ENCODE measurements at regions not wholly inside any gene's neighbourhood (a gene's known extent, or its start where the extent isn't known, plus 50 kb on each side); places are given as distances from the start of the nearest gene placed in this dataset.

DNA sequence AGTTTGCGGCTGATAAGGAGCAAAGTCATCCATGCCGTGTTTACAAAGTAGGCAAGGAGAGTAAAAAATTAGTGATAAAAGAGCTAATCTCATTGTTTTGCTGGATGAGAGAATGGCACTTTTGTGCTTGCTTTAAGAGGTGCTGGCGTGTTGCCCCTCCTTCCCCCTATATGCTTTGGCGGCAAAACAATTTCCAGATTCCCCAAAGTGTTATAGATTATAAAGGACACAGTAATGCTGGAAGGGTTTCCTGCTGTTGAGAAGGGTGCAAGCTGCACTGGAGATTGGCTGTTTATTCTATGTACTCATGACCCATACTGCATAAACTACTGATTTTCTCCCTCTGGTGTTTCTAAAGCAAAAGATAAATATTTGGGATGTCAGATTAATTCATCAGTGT lies 338.9 kb upstream of the MAP3K7 start:
- DNase-seq = no peak

DNA sequence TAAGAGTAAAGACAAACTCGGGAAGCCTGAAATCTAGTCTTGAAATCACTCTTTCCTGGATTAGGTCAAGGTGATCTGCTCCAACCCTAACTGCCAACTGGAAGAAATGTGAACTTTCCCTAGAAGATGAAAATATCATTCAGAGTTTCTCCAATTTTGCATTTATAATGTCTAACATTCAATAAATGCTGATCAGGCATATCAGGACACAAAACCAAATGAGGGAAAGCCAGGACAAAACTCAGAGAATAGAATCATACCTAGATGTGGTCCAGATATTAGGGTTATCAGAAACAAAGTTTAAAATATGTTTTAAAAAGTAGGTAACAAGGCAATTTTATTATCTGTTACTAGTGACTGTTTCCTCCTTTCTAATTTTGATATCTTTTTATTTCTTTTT lies 335.5 kb upstream of the MAP3K7 start:
- no peak for DNase-seq

DNA sequence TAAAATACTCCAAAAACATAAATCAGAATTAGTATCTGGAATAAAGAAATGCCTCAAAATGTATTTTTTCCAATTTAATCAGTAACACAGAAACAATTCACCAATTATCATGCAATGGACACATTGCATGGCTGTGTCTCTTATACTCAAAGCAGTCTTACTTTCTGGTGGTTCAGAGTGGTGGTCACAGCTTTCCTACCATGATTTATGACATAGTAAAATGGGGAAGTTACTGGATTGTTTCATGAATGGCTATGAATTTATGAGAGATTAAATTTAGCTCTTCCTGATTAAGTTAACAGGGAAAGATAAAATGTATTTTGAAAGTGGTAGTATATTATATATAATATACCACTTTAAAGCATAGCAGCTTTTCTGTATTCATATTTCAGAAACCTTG lies 331.5 kb upstream of the MAP3K7 start:
- DNase-seq = no peak

DNA sequence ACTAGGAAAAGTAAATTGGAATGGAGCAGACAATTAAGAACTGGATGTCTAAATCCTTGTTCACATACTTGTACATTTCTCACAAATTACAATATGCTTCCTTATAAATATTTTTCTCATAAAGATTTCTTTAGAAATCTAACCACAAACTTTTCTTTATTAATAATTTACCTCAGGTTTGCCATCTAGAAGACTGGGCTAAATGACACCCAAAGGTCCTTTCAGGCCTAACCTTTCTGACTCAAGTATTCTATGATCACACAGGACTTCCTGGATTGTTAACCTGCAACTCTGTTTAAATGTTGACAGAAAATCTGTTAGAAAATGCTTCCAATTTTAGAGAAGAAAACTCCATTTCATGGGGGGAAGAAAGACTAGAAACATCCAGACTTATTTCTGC lies 330.5 kb upstream of the MAP3K7 start:
- DNase-seq = no peak

DNA sequence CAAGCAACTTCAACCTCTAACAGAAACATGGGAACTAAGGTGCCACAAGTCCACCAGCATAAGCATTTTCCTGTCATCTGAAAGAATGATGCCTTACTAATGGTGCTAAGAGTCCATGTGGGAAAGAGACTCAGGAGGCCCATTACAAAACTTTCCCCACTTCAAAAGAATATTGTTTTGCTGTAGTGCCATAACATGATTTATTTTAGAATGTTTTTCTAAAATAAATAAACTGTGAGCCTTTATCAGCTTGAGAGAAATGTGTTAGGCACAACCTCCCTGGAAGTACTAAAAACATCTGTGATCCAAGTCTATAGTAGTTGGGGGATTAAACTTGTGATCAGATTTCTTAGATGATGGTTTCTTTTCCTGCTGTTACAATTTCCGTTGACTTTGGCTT lies 330.1 kb upstream of the MAP3K7 start:
- DNase-seq = no peak

DNA sequence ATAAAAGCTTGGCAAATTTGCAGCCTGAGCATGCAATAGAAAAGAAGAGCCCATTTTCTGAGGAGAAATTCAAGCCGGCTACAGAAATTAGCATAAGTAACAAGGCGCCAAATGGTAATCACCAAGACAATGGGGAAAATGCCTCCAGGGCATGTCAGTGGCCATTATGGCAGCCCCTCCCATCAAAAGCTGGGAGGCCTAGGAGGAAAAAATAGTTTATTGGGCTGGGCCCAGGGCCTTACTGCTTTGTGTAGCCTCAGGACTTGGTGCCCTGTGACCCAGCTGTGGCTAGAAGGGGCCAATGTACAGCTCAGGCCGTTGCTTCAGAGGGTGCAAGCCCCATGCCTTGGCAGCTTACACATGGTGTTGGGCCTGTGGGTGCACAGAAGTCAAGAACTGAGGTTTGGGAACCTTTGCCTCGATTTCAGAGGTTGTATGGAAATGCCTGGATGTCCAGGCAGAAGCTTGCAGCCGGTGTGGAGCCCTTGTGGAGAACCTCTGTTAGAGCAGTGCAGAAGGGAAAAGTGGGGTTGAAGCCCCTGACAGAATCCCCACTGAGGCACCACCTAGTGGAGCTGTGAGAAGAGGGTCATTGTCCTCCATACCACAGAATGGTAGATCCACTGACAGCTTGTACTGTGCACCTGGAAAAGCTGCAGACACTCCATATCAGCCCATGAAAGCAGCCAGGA lies 328.5 kb upstream of the MAP3K7 start:
- no peak for DNase-seq

DNA sequence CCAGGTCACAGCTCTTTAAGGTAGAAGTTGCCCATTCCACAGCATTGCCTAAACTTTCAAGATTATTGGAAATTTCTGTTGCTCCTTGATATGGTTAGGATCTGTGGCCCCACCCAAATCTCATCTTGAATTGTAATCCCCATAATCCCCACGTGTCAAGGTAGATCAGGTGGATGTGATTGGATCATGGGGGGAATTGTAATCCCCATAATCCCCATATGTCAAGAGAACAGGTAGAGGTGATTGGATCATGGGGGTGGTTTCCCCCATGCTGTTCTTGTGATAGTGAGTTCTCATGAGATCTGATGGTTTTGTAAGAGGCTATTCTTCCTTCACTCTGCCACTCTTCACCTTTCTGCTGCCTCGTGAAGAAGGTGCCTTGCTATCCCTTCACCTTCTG lies 327.4 kb upstream of the MAP3K7 start:
- DNase-seq = no peak

DNA sequence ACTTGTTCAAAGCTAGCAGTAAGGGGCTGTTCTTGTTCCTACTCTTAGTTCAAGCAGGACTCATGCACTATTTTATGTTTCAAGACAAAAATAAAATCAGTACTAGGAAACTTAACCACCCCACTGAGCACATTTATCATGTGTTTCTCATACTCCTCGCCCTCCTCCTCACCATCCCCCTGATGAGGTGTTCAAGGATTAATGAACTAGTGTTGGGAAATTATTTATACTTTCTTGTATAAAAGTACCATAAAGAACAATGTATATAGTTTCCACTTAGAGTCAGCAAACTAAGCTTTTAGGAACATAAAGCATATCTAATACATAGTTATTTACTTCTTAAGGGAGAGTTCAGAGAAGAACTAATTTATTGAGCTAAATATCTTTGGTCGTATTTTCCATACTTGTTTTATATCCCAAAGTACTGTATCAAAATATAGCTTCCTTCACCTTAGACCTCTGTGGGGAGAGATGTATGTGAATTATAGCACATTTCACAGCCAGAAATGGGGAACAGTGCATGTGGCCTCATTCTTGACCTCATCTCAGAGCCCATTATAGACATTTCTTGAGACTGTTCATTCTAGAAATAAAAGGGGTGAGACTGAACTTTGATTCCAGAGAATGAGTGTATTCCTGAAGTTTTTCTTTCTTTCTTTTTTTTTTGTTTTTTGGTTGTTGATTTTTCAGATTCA lies 326.5 kb upstream of the MAP3K7 start:
- DNase-seq = no peak

DNA sequence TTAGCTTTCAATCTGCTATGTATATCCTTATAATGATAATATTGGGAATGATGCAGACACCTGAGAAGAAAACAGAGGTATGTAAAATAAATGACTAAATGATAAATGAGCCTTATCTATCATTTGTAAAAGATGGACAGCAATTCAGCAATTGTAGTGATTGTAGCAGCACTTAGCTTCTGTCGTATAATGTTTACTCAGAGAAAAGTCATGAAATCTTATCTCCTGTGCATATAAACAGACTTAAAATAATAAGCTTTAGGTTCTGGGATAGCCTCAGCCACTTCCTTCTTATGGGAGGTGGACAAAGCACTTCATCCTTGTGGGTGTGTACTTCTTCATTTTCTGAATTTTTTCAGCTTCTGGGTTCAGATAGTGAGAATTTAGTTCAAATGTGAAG lies 324.8 kb upstream of the MAP3K7 start:
- no peak for DNase-seq

DNA sequence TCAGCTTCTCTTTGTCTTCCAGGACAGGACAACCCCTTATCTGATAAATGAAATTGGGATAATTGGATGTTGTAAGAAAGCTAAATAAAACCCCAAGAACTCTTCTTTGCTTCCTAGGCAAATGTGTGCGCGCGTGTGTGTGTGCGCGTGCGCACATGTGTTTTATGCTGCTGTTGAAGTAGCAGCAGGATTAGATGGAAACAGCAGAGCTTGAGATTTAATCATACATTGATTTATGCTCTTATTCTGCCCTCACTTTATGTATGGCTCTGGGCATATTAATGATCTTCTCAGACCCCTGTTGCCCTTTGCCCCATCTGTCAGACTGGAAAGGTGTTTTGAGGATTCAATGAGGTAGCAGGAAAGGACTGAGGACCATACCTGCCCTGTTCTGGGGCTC lies 324.0 kb upstream of the MAP3K7 start:
- DNase-seq = no peak

DNA sequence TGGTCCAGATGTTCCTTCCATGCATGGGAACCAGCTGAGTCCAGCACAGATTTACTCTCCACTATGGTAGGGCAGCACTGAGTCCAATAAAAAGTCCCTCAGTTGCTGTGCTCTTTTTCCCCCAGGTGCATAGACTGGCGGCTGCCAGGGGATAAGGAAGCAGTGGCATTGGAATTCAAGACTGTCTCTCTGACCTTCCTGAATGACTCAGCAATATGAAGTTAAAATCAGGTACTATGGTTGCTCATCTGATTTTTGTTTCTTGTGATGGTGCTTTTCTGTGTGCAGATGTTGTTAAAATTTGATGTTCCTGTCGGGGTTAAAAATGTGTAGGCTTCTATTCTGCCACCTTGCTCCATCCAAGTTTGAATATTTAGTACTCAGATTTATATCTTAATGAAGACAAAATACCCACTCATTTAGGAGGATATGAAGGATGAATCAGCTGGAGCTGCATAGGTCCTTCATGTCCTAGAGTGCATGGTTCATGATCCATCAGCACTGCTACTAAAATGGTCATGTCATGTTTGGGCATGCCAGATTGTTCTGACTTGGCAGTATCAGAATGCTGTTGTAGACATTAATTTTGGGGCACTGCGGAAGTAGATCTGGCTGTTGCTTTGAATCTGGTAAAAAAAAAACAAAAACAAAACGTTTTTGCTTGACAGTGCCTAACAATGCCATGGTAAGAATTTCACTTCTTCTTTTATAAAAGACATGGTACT lies 321.2 kb upstream of the MAP3K7 start:
- DNase-seq = no peak

DNA sequence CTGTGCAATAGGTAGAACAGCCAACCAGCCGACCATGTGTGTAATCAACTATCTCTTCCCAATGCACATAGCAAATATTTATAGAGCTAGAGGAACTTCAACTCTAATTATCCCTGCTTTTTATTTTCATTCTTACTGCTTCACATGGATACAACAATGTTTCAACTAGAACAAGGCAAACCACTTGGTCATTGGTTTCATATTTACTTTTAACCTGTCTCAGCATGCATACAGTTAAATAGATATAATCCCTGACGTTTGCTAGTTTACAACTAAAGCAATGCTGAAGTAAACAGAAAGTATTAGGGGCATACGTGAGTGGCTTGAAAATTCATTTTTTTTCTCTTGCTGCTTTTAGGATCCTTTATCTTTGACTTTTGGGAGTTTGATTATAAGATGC lies 318.5 kb upstream of the MAP3K7 start:
- no peak for DNase-seq

DNA sequence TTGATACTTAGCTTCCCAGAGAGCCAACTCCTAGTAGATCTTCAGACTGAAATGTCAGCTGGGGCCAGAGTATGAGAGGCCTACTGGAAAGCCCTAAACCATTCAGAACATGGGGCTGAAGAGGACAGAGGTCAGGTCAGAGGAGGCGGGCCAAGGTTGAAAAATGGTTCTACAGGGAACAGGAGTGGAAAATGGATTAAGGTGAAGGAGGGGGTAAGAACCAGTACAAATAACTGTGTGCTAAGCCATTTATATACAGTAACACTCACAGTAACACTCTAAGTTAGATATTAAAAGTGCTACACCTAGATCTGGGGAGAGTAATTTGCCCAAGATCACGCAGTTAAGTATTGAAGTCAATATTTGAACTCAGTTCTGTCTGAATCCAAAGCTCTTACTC lies 313.2 kb upstream of the MAP3K7 start:
- DNase-seq = no peak

DNA sequence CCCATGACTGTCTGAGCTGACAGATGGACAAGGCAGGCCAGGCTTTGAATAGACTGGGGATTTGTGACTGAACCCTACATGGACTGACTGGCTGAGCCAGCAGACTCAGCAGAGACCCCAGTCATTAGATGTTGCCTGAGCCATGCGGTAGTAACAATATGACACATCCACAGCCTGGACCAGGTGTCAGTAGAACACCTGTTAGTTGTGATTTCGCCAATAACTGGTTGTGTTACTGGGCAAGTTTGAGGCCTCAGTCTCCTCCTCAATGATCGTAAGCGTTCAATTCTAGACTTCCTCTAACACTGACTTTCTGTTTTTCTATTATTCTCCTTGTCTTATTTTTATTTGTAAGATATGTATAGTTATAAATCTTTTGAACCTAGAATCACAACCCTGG lies 311.9 kb upstream of the MAP3K7 start:
- DNase-seq = no peak

DNA sequence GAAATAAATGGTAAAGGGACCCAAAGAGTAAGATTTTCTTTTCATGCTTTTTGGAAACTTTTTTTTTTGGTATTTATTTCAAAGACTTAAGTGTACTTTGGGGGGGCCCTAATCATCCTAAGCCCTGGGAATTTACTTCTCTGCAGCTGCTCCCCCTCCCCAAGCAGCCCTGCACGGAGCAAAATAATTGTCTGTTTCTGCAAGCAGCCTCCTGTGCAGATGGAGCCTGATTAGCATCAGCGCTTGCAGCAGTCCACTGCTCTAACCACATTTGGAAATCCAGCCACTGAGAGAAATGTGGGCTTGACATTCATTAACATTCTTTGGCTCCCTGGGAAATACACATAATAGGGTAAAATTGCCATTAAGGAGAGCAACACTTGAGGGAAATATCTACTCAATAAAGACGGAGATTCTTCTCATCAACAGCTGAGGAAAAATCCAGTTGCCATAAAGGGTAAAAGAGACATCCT lies 309.2 kb upstream of the MAP3K7 start:
- DNase-seq = no peak

DNA sequence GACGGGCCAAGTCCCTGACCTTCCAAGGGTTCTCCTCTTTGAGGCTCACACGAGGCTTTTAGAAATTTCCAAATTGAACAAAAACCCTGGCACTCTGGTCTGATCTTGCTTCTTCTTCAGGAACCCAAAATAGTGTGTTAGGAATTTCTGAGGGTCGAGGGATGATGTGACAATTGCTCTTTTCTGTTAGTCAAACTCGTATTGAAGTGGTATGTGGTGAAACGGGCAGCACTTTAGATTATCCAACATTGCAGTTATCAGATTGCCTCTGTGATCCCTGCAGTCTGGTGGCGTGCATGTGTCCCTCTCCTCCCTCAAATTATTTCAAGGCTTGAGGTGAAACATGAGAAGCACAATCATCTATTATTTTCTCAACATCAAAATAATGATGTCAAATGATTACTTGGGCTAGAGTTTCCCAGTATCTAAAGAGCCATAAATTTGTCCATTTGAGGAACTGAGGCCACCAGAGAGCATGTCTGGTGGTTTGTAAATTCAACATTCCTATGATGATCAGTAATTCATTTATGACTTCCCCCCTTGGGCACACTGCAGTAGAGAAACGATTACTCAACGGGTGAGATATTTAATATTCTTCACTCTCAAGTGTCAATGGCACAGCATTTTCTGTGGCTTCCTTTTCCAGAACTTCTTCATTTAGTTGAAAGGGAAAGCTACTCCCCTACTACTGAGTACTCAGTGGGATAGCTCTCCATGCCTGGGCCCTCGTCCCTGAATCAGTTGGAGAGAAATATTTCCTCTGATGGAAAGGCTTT lies 308.6 kb upstream of the MAP3K7 start:
- no peak for DNase-seq

DNA sequence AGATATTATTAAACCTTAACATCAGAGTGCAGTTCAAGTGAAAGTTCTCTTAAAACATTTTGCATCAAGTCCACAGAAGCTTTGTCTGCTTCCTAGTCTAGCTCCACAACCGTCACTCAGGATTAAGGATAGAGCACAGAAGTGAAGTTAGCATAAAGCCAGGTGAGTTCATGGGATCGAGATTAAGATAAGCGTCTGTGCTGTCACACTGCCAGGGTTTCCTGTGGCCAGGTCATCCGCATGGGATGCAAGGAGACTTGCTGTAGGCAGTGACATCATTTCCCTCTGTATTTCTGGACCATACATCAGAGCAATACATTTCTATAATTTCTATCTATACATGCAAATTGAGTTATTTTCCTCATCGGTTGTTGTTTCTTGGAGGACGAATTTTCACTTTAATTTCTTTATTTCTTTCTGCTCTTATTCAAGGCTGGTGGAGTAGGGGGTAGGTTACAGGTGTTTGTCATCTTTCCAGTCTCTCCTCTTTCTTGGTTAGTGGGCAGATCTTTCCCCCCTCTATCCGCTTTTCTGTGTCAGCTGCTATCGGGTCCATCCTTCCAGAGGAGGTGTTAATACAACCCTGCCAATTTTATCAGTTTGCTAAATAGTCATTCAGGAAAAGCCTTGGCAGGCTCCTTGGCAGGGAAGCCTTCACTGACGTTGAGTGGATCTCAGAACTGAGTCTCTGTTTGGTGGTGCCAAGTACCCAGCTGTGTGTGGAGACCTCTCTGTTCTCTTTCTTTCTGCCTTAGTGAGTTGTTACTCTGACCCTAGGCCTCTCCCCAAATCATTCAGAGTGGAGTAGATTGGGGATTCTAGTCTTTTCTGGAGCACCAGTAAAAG lies 307.6 kb upstream of the MAP3K7 start:
- no peak for DNase-seq

DNA sequence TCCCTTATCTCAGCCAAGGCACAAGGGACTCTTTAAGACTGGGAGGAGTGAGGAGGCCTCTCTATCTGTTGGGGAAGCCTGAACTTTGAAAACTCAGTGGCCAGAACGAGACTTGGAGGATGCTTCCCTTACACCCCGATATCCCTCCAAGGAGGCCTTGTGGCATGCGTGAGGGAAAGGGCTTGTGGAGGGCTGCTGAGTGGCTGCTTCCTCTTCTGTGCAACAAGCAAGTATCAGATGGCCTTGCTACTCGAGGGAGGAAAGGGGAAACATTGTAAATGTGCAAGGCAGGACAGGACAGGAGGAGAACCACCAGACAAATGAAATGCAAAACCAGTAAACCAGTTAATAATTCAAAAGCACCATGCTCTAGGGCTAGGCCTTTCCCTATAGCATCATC lies 306.5 kb upstream of the MAP3K7 start:
- no peak for DNase-seq

DNA sequence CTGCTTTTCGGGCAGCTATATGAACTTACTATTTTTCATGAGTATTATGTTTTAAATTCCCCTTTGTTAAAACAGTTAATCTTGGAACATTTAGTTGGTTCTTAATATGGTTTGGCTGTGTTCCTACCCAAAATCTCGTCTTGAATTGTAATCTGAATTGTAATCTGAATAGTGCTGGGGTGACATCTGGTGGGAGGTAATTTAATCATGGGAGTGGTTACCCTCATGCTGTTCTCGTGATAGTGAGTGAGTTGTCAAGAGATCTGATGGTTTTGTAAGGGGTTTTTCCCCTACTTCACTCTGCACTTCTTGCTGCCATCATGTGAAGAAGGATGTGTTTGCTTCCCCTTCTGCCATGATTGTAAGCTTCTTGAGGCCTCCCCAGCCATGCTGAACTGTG lies 305.4 kb upstream of the MAP3K7 start:
- DNase-seq = no peak

DNA sequence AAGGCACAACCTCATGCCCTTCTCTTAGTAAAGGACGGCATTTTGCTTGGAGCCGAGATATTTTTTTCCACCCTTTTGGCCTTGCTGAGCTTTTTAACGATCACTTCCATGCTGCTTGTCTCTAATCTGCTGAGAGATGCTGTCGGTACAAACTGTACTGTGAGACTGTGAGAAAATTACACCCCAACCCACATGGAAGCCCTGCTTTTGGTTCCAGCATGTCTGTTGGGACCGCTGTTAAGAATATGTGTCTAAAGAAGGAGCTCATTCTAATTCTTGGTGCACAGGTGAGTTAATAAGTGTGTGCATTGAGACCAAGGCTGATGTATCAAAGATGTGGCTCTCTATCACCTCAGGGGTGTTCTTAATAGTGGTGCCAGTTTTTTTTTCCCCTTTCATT lies 304.5 kb upstream of the MAP3K7 start:
- DNase-seq = no peak

DNA sequence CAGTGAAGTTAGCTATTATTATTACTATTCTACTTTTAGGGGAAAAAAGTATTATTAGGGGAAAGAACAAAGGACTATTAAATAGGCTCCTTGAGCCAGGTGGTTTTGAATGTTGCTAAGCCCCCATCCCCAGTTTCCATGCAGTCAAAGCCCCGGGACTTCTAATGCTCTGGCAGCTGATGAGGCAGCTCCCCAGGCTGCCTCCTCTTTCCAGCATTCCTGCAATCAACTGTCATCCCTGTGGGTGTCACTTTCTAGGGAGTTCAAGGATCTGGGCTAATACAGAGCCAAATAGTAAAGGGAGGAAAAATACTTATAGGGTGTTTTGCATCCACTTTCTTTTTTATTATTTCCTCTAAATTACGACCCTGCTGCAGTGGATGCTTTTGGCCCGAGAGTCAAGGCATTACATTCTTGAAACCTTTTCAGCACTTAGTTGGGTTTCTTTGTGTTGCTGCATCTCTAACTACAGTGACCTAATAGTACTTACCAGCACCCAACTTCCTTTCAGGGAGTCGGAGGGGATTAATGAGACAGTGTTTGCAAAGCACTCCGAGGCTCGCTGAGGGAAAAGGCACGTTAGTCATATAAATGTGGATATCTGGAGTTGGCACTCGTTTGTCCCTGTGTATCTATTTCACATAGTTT lies 303.9 kb upstream of the MAP3K7 start:
- DNase-seq = no peak

DNA sequence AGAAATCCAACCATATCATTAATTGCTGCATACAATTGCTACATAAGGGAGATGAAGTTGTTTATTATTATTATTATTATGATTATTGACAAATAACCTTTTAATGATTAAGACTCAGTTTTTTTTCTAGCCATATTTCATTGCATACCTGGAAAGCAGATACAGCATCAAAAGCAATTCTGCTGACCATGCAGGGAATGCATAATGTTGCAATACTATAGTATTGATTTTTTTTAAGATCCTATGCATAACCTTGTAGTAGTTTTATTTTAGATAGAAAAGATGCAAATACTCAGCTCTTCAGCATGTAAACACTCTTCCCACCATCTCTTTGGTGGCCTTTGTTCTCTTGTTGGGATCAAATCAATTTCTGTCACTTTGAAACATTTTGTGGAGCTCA lies 300.9 kb upstream of the MAP3K7 start:
- DNase-seq = no peak
